ENCODE measurements at regions not wholly inside any gene's neighbourhood (a gene's known extent, or its start where the extent isn't known, plus 50 kb on each side); places are given as distances from the start of the nearest gene placed in this dataset.
"Not testable (repeated sequence)": the region's sequence is repeated elsewhere in the genome, so short reads cannot be mapped to it uniquely, and the experiment has no call there.

GRCh38 chr2:34799556-34799955, 1200.5 kb upstream of the FAM98A start:
- H3K27ac ChIP-seq (ENCODE audit: low read depth in 1 of 2, low read length in 1 of 2): no peak overlapping the region
- H3K27me3 ChIP-seq (ENCODE audit: control insufficient read depth in 3 of 3, insufficient read depth in 3 of 3, low read length in 2 of 3): no peaks in the 10 kb centered on the region
- H3K4me1 ChIP-seq (ENCODE audit: control insufficient read depth in 5 of 5, insufficient read depth in 5 of 5, low read length in 5 of 5): no peaks in the 10 kb centered on the region
- TF ChIP-seq, protein P1, sequence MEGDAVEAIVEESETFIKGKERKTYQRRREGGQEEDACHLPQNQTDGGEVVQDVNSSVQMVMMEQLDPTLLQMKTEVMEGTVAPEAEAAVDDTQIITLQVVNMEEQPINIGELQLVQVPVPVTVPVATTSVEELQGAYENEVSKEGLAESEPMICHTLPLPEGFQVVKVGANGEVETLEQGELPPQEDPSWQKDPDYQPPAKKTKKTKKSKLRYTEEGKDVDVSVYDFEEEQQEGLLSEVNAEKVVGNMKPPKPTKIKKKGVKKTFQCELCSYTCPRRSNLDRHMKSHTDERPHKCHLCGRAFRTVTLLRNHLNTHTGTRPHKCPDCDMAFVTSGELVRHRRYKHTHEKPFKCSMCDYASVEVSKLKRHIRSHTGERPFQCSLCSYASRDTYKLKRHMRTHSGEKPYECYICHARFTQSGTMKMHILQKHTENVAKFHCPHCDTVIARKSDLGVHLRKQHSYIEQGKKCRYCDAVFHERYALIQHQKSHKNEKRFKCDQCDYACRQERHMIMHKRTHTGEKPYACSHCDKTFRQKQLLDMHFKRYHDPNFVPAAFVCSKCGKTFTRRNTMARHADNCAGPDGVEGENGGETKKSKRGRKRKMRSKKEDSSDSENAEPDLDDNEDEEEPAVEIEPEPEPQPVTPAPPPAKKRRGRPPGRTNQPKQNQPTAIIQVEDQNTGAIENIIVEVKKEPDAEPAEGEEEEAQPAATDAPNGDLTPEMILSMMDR (IDR thresholded peaks at IDR 0.05; ENCODE audit: control extremely low read depth, extremely low read depth): no peak
- no peak for ATAC-seq (ENCODE audit: insufficient read depth, low FRiP score)
- H3K9ac ChIP-seq (ENCODE audit: insufficient read depth in 1 of 2, low read length in 2 of 2): no peak overlapping the region
- no peaks in the 10 kb centered on the region for H3K36me3 ChIP-seq (ENCODE audit: control insufficient read depth in 4 of 4, insufficient read depth in 4 of 4, low read length in 4 of 4)
- H3K4me3 ChIP-seq: no peak overlapping the region
- no peaks in the 10 kb centered on the region for H3K9me3 ChIP-seq (ENCODE audit: control insufficient read depth in 4 of 4, insufficient read depth in 3 of 4, low read length in 3 of 4)
- no peak for DNase-seq

- H3K4me3 ChIP-seq; H3K36me3 ChIP-seq (ENCODE audit: control insufficient read depth in 4 of 4, insufficient read depth in 4 of 4, low read length in 4 of 4); H3K27ac ChIP-seq (ENCODE audit: low read depth in 1 of 2, low read length in 1 of 2); H3K9ac ChIP-seq (ENCODE audit: insufficient read depth in 1 of 2, low read length in 2 of 2); H3K4me1 ChIP-seq (ENCODE audit: control insufficient read depth in 5 of 5, insufficient read depth in 5 of 5, low read length in 5 of 5); H3K9me3 ChIP-seq (ENCODE audit: control insufficient read depth in 4 of 4, insufficient read depth in 3 of 4, low read length in 3 of 4); ATAC-seq (ENCODE audit: insufficient read depth, low FRiP score); DNase-seq; H3K27me3 ChIP-seq (ENCODE audit: control insufficient read depth in 3 of 3, insufficient read depth in 3 of 3, low read length in 2 of 3): not testable (repeated sequence)
- WGBS, 2 donors: 84 to 89% methylated on average over 5 of the region's 5 CpGs
Observed at GRCh38 chr2:34795586-34795985, 1196.5 kb upstream of the FAM98A start.

- Histone ChIP-seq H3K27me3 (ENCODE audit: control insufficient read depth in 3 of 3, insufficient read depth in 3 of 3, low read length in 2 of 3) (no peaks in the 10 kb centered on the region), H3K36me3 (ENCODE audit: control insufficient read depth in 4 of 4, insufficient read depth in 4 of 4, low read length in 4 of 4) (no peaks in the 10 kb centered on the region), H3K4me3 (no peak overlapping the region), H3K27ac (ENCODE audit: low read depth in 1 of 2, low read length in 1 of 2) (no peak overlapping the region), H3K9me3 (ENCODE audit: control insufficient read depth in 4 of 4, insufficient read depth in 3 of 4, low read length in 3 of 4) (no peaks in the 10 kb centered on the region), H3K4me1 (ENCODE audit: control insufficient read depth in 5 of 5, insufficient read depth in 5 of 5, low read length in 5 of 5) (no peaks in the 10 kb centered on the region), H3K9ac (ENCODE audit: insufficient read depth in 1 of 2, low read length in 2 of 2) (no peak overlapping the region)
- TF ChIP-seq, protein P1 (IDR thresholded peaks at IDR 0.05; ENCODE audit: control extremely low read depth, extremely low read depth): no peak
- 76 to 87% methylated on average over 4 of the region's 4 CpGs for WGBS, 2 donors
- no peak for ATAC-seq (ENCODE audit: insufficient read depth, low FRiP score)
- no peak for DNase-seq
Observed at GRCh38 chr2:34789169-34789568, 1190.1 kb upstream of the FAM98A start.

DNA sequence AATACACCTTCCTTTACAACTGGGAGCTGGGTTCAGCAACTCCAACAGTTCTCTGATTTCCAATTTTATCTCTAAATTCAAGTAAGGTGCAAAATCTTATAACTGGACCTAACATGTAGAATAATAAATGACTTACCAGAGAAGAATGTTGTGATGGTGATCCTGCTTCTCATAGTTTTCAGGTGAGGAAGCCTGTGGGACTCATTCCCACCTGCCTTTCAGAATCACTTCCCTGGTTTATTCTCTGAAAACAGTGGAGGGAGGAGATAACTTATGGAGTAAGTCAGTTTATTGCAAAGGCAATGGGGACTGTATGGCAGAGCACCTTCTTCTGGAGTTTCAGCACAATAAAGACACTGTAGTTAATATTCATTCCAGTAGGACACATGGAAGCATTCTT, 1188.2 kb upstream of the FAM98A start:
- H3K9me3 ChIP-seq (ENCODE audit: control insufficient read depth in 4 of 4, insufficient read depth in 3 of 4, low read length in 3 of 4): no peaks in the 10 kb centered on the region
- ATAC-seq (ENCODE audit: insufficient read depth, low FRiP score) (no peak), DNase-seq (no peak)
- TF ChIP-seq, protein P1 (IDR thresholded peaks at IDR 0.05; ENCODE audit: control extremely low read depth, extremely low read depth): no peak
- no peak overlapping the region for H3K4me3 ChIP-seq
- no peaks in the 10 kb centered on the region for H3K27me3 ChIP-seq (ENCODE audit: control insufficient read depth in 3 of 3, insufficient read depth in 3 of 3, low read length in 2 of 3)
- H3K9ac ChIP-seq (ENCODE audit: insufficient read depth in 1 of 2, low read length in 2 of 2): no peak overlapping the region
- H3K36me3 ChIP-seq (ENCODE audit: control insufficient read depth in 4 of 4, insufficient read depth in 4 of 4, low read length in 4 of 4): no peaks in the 10 kb centered on the region
- no peaks in the 10 kb centered on the region for H3K4me1 ChIP-seq (ENCODE audit: control insufficient read depth in 5 of 5, insufficient read depth in 5 of 5, low read length in 5 of 5)
- H3K27ac ChIP-seq (ENCODE audit: low read depth in 1 of 2, low read length in 1 of 2): no peak overlapping the region

Measured in lung (tissue), 11 donors.